Endothelial cell of umbilical vein (primary cell): ENCODE measurements at regions not wholly inside any gene's neighbourhood (a gene's known extent, or its start where the extent isn't known, plus 50 kb on each side); places are given as distances from the start of the nearest gene placed in this dataset.

Experiments
- BruUV-seq: library from RNA; stranded (reverse); fragments of 400-500 nt; replicated peaks from 2 replicates; lab custom pipeline; 2021; lab: Mats Ljungman, UMichigan
- CTCF ChIA-PET: fragments of 300-600, 350-600 bp; sonication (Branson Sonifier 250); formaldehyde crosslinking; loops from one replicate; lab custom pipeline; 2021; ENCODE audit warnings: antibody characterized with exemption, inconsistent platforms; lab: Charles Lee
- POLR2A ChIA-PET: fragments of 300-600, 350-600 bp; sonication (Branson Sonifier 250); formaldehyde crosslinking; loops from one replicate; lab custom pipeline; 2021; ENCODE audit warnings: antibody characterized with exemption, inconsistent platforms; lab: Charles Lee
- DNase-seq: peaks from one replicate; pipeline ENCODE4 v3.0.0-alpha.2; 2011; ENCODE audit warnings: low read depth, low spot score
- FAIRE-seq: peaks from 2 replicates; lab custom pipeline; 2011; peaks lifted over from hg19 to GRCh38; lab: Jason Lieb, UNC
- H2AFZ ChIP-seq: 2 replicates; pipeline ENCODE4 v1.6.0; 2012; ENCODE audit warnings: low read depth, low read length, control low read depth, inconsistent platforms
- H3K27ac ChIP-seq: 2 replicates; pipeline ENCODE4 v1.5.1; 2011; ENCODE audit warnings: low read depth, mild to moderate bottlenecking, control low read depth, low read length, moderate library complexity; ENCODE audit not compliant: insufficient read depth
- H3K27me3 ChIP-seq, 2 experiments: 2 replicates each; pipeline versions ENCODE4 v1.6.0 to v1.6.1; 2011; ENCODE audit warnings: low read length in 2 of 2, mixed read lengths in 1 of 2; ENCODE audit not compliant: control insufficient read depth in 2 of 2, insufficient read depth in 2 of 2
- H3K36me3 ChIP-seq, 2 experiments: 2 replicates in 1 of 2; 3 replicates in 1 of 2; pipeline ENCODE4 v1.5.1; 2011; ENCODE audit warnings: low read length in 2 of 2, mild to moderate bottlenecking in 1 of 2, moderate library complexity in 1 of 2; ENCODE audit not compliant: control insufficient read depth in 2 of 2, insufficient read depth in 2 of 2; ENCODE audit errors: extremely low read depth in 1 of 2
- H3K4me1 ChIP-seq: 3 replicates; pipeline ENCODE4 v1.5.1; 2011; ENCODE audit warnings: mild to moderate bottlenecking, low read length; ENCODE audit not compliant: control insufficient read depth, insufficient read depth; ENCODE audit errors: extremely low read depth
- H3K4me2 ChIP-seq: 2 replicates; pipeline ENCODE4 v1.6.1; 2011; ENCODE audit warnings: low read length, control low read depth, mixed read lengths; ENCODE audit not compliant: insufficient read depth
- H3K4me3 ChIP-seq, 3 experiments: fragments of 200-600 bp in 1 of 3; sonication (generic), shearing (Covaris generic) in 1 of 3; replicated peaks in 1 of 3; 2 replicates each; pipeline ENCODE4 v1.5.1; 2011 to 2016; ENCODE audit warnings: control low read depth in 3 of 3, low read length in 3 of 3, mild to moderate bottlenecking in 2 of 3, inconsistent platforms in 1 of 3, low read depth in 1 of 3, moderate library complexity in 1 of 3; ENCODE audit not compliant: insufficient read depth in 1 of 3
- H3K79me2 ChIP-seq: 2 replicates; pipeline ENCODE4 v1.6.0; 2012; ENCODE audit warnings: low read length, inconsistent platforms; ENCODE audit not compliant: control insufficient read depth, insufficient read depth
- H3K9ac ChIP-seq: replicated peaks from 2 replicates; pipeline ENCODE3; 2011; ENCODE audit warnings: low read length, control low read depth; ENCODE audit not compliant: insufficient read depth; ENCODE audit errors: extremely low read depth
- H3K9me1 ChIP-seq: replicated peaks from 3 replicates; pipeline ENCODE4 v1.6.0; 2011; ENCODE audit warnings: mild to moderate bottlenecking, low read length; ENCODE audit not compliant: control insufficient read depth, insufficient read depth; ENCODE audit errors: extremely low read depth
- H3K9me3 ChIP-seq: replicated peaks from 2 replicates; pipeline ENCODE4 v1.5.1; 2012; ENCODE audit warnings: low read length, inconsistent platforms; ENCODE audit not compliant: control insufficient read depth, insufficient read depth
- H4K20me1 ChIP-seq: replicated peaks from 2 replicates; pipeline ENCODE3; 2011; ENCODE audit warnings: mild to moderate bottlenecking, low read length; ENCODE audit not compliant: control insufficient read depth, insufficient read depth; ENCODE audit errors: extremely low read depth
- EZH2 ChIP-seq: IDR thresholded peaks from 2 replicates; pipeline ENCODE4 v1.6.1; 2012; ENCODE audit warnings: borderline replicate concordance, low read depth, mild to moderate bottlenecking, moderate library complexity, low read length, inconsistent platforms; ENCODE audit not compliant: severe bottlenecking
- FOS ChIP-seq: IDR thresholded peaks from 2 replicates; pipeline ENCODE4 v1.6.1; 2011; ENCODE audit warnings: mild to moderate bottlenecking, low read length, moderate library complexity, borderline replicate concordance; ENCODE audit not compliant: insufficient read depth
- GATA2 ChIP-seq: IDR thresholded peaks from 2 replicates; pipeline ENCODE4 v1.7.0; 2011; ENCODE audit warnings: low read depth, mild to moderate bottlenecking, moderate library complexity, mixed read lengths, low read length; ENCODE audit not compliant: insufficient read length, insufficient read depth
- JUN ChIP-seq: IDR thresholded peaks from 2 replicates; pipeline ENCODE4 v1.6.1; 2011; ENCODE audit warnings: borderline replicate concordance, low read depth; ENCODE audit not compliant: insufficient read length, insufficient read depth
- MYC ChIP-seq: IDR thresholded peaks from one replicate; pipeline ENCODE4 v1.6.1; 2011; ENCODE audit warnings: mild to moderate bottlenecking, low read depth, low read length
- POLR2A ChIP-seq: IDR thresholded peaks from 2 replicates; pipeline ENCODE4 v1.6.1; 2012; ENCODE audit warnings: low read depth, mild to moderate bottlenecking, control low read depth, low read length
- POLR2AphosphoS5 ChIP-seq: IDR thresholded peaks from 2 replicates; pipeline ENCODE4 v1.6.1; 2012; ENCODE audit warnings: low read depth, mild to moderate bottlenecking, control low read depth, low read length, moderate library complexity; ENCODE audit not compliant: insufficient read depth
- dilution Hi-C: fragments of 300-500 bp; cut with MboI; formaldehyde crosslinking; loops from one replicate; pipeline ENCODE4 v1.15.0; 2019; ENCODE audit warnings: low sequenced_read_pairs; ENCODE audit not compliant: extremely low pct_ligation_motif_present
- intact Hi-C: fragments of 100-400 bp; cut with micrococcal nuclease; formaldehyde crosslinking; loops from one replicate; pipeline ENCODE4 v1.10.0; 2022
- TF ChIP-seq, protein P1 (sequence below), 2 donors: IDR thresholded peaks; 1 replicate in 1 of 2; 2 replicates in 1 of 2; pipeline ENCODE4 v1.5.1; 2011; ENCODE audit warnings: low read length in 2 of 2, mild to moderate bottlenecking in 2 of 2, moderate library complexity in 2 of 2, control low read depth in 1 of 2, inconsistent platforms in 1 of 2, low read depth in 1 of 2; ENCODE audit not compliant: insufficient read depth in 1 of 2; ENCODE audit errors: extremely low read depth in 1 of 2
- TF ChIP-seq, protein P2 (sequence below): IDR thresholded peaks from 2 replicates; pipeline ENCODE4 v1.6.1; 2011; ENCODE audit not compliant: insufficient read depth, insufficient read length

DNA sequence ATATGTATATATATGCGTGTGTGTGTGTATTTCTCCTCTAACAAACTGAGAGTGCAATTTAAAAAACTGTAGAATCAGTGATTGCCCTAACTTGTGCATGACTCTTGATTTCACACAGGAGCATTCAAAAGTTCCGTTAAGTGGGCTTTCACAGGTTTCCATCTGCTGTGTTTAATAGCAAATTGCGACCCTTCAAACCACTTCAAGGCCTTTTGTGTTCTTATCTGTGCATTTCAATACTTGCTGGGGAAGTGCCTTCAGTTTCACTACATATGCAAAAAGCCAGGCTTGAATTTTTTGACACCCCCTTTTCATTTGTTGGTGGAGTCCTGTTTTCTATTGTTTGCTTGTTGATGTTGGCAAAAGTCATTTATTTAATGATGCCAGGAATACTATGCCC, 158.0 kb downstream of the TM9SF2 start:
- no peak overlapping the region for H3K4me2 ChIP-seq

More for the DNA sequence above, 158.0 kb downstream of the TM9SF2 start:
- dilution Hi-C loops = no loop called here
- Histone ChIP-seq H3K79me2 (no peaks in the 10 kb centered on the region), H2AFZ (no peak overlapping the region), H3K36me3 (no peaks in the 10 kb centered on the region), H3K27me3 (peaks cover 2 to 12% of the 10 kb centered on the region in 2 experiments), H3K9me1 (no peaks in the 10 kb centered on the region), H3K9me3 (no peaks in the 10 kb centered on the region), H3K4me1 (peaks cover 14% of the 10 kb centered on the region), H3K9ac (no peak overlapping the region), H3K27ac (no peak overlapping the region), H3K4me3 (no peak overlapping the region), H4K20me1 (peaks cover 3% of the 10 kb centered on the region)
- no peak for FAIRE-seq
- no TSS peak for BruUV-seq
- TF ChIP-seq EZH2 (no peak), POLR2A (no peak), FOS (no peak), JUN (no peak), MYC (no peak), POLR2AphosphoS5 (no peak), GATA2 (no peak)
- TF ChIP-seq, protein P1, sequence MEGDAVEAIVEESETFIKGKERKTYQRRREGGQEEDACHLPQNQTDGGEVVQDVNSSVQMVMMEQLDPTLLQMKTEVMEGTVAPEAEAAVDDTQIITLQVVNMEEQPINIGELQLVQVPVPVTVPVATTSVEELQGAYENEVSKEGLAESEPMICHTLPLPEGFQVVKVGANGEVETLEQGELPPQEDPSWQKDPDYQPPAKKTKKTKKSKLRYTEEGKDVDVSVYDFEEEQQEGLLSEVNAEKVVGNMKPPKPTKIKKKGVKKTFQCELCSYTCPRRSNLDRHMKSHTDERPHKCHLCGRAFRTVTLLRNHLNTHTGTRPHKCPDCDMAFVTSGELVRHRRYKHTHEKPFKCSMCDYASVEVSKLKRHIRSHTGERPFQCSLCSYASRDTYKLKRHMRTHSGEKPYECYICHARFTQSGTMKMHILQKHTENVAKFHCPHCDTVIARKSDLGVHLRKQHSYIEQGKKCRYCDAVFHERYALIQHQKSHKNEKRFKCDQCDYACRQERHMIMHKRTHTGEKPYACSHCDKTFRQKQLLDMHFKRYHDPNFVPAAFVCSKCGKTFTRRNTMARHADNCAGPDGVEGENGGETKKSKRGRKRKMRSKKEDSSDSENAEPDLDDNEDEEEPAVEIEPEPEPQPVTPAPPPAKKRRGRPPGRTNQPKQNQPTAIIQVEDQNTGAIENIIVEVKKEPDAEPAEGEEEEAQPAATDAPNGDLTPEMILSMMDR (IDR thresholded peaks at IDR 0.05; ENCODE audit: extremely low read depth in 1 of 2, insufficient read depth in 1 of 2, low read depth in 1 of 2, low read length in 2 of 2) = no peak
- TF ChIP-seq, protein P2, sequence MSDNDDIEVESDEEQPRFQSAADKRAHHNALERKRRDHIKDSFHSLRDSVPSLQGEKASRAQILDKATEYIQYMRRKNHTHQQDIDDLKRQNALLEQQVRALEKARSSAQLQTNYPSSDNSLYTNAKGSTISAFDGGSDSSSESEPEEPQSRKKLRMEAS = no peak
- POLR2A ChIA-PET = no interaction called here
- intact Hi-C loops = loop anchor here (2.0 to 10.0 kb wide), 4 partner anchors 243 to 1016 kb away; partner anchors contain the start of gene TMTC4
- CTCF ChIA-PET = interaction anchor here (1.9 kb wide), 1 partner anchor 576 kb away, joined by 18 read pairs; no protein-coding TSS in a partner anchor
- DNase-seq = peak; percentile 11
